PFSK-1 (cell line): ENCODE measurements at regions not wholly inside any gene's neighbourhood (a gene's known extent, or its start where the extent isn't known, plus 50 kb on each side); places are given as distances from the start of the nearest gene placed in this dataset.

Experiments
- FOXP2 ChIP-seq: optimal IDR thresholded peaks from 2 replicates; pipeline ENCODE3; 2011; ENCODE audit warnings: borderline replicate concordance, control low read depth, inconsistent platforms; ENCODE audit not compliant: insufficient read depth; ENCODE audit errors: extremely low read length, extremely low read depth
- POLR2AphosphoS5 ChIP-seq: IDR thresholded peaks from 2 replicates; pipeline ENCODE4 v1.6.1; 2012; ENCODE audit warnings: low read depth, mild to moderate bottlenecking, control low read depth, low read length, moderate library complexity
- REST ChIP-seq, 2 experiments: IDR thresholded peaks; 2 replicates each; pipeline versions ENCODE4 v1.6.1 to v1.8.0; 2011 to 2012; ENCODE audit warnings: low read depth in 2 of 2, low read length in 2 of 2, control low read depth in 1 of 2, inconsistent platforms in 1 of 2, mild to moderate bottlenecking in 1 of 2, moderate library complexity in 1 of 2; ENCODE audit not compliant: insufficient read depth in 1 of 2
- SIN3A ChIP-seq: IDR thresholded peaks from 2 replicates; pipeline ENCODE4 v1.6.1; 2012; ENCODE audit warnings: mild to moderate bottlenecking, low read length, moderate library complexity, borderline replicate concordance; ENCODE audit not compliant: insufficient read depth

GRCh38 chr5:12861886-12862654 lies 957.8 kb upstream of the CTNND2 start:
- TF ChIP-seq REST (IDR thresholded peaks at IDR 0.05; ENCODE audit: insufficient read depth in 1 of 2, low read depth in 2 of 2, low read length in 2 of 2) (no peak), SIN3A (no peak), FOXP2 (no peak), POLR2AphosphoS5 (no peak)
